Astrocyte of the cerebellum (primary cell): ENCODE measurements at regions not wholly inside any gene's neighbourhood (a gene's known extent, or its start where the extent isn't known, plus 50 kb on each side); places are given as distances from the start of the nearest gene placed in this dataset.

ENCODE experiments used
- DNase-seq: peaks from one replicate; pipeline ENCODE4 v3.0.0-alpha.2; 2011; ENCODE audit warnings: low read depth
- H3K4me3 ChIP-seq: 2 replicates; pipeline ENCODE4 v1.5.1; 2011; ENCODE audit warnings: mild to moderate bottlenecking, low read depth, low read length, moderate library complexity
- in situ Hi-C: cut with HindIII; loops from 2 replicates; pipeline ENCODE4 v1.10.0; 2017; ENCODE audit warnings: low sequenced_read_pairs
- TF ChIP-seq, protein P1 (sequence below): IDR thresholded peaks from 2 replicates; pipeline ENCODE4 v1.5.1; 2012; ENCODE audit warnings: low read length, low read depth, moderate library complexity, mild to moderate bottlenecking; ENCODE audit errors: missing control alignments

DNA sequence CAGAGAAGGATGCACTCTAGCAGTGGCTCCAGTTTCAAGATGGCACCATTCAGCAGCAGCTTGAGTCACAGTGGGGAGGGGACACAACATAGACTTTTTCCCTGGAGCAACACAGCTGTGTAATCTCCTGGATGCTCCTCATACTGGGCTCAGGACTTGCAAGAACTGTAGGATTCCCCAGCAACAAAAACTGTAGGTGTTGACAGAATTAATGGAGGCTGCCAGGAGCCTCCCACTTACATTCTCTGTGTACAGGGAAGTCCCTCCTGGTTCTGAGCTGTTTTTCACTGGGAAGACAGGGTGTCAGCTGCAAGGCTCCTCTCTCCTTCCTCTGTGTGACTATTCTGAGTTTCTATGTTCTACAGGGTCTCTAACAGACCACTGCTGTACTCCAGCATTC is 217.9 kb downstream of the KIF21A start:
- no peak for DNase-seq
- TF ChIP-seq, protein P1, sequence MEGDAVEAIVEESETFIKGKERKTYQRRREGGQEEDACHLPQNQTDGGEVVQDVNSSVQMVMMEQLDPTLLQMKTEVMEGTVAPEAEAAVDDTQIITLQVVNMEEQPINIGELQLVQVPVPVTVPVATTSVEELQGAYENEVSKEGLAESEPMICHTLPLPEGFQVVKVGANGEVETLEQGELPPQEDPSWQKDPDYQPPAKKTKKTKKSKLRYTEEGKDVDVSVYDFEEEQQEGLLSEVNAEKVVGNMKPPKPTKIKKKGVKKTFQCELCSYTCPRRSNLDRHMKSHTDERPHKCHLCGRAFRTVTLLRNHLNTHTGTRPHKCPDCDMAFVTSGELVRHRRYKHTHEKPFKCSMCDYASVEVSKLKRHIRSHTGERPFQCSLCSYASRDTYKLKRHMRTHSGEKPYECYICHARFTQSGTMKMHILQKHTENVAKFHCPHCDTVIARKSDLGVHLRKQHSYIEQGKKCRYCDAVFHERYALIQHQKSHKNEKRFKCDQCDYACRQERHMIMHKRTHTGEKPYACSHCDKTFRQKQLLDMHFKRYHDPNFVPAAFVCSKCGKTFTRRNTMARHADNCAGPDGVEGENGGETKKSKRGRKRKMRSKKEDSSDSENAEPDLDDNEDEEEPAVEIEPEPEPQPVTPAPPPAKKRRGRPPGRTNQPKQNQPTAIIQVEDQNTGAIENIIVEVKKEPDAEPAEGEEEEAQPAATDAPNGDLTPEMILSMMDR, result no peak
- in situ Hi-C loops, result no loop called here
- H3K4me3 ChIP-seq, result no peak overlapping the region

DNA sequence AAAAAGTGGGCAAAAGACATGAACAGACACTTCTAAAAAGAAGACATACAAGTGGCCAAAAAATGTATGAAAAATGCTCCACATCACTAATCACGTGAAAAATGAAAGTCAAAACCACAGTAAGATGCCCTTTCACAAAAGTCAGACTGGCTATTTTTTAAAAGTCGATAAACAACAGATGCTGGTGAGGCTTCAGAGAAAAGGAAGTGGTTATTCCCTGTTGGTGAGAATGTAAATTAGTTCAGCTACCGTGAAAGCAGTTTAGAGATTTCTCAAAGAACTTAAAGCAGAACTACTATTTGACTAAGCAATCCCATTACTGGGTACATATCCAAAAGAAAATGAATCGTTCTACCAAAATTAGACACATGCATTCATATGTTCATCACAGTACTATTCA is 237.0 kb downstream of the KIF21A start:
- H3K4me3 ChIP-seq, result no peak overlapping the region
- in situ Hi-C loops, result no loop called here
- DNase-seq, result no peak
- TF ChIP-seq, protein P1, result no peak

DNA sequence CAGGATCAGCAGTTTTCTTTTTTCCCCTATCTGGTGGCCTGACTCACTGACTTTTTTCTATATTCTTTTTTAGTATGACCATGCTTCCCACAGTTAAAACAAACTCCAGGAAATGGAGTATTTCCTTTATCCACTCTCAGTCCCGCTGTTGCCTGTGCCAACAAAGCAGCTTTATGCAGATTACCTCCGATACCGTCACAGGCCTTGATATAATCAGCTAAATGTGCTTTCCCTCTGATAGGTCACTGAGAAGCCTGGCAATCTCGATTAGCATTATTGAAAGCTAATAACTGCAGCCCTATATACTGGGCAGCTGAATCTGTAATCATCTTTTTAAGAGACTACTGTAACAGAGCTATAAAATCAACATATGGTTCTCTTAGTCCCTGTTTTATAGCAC is 243.6 kb downstream of the KIF21A start:
- TF ChIP-seq, protein P1, result no peak
- no peak for DNase-seq
- H3K4me3 ChIP-seq, result no peak overlapping the region
- in situ Hi-C loops, result no loop called here

DNA sequence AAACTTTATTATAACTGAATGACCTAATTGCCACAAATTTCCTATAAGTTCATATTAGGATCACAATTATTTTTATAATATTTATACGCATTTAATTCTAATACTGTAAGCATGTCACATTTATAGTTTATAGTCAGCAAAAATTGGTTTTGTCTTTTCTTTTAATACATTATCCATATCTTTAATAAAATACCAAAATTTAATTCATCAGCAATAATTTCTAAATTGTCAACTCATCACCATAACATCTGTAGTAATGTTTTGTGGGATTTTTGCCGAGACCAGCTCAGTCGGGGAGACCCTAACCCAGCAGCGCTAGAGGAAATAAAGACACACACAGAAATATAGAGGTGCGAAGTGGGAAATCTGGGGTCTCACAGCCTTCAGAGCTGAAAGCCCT is 254.2 kb downstream of the KIF21A start:
- H3K4me3 ChIP-seq, result no peak overlapping the region
- no peak for DNase-seq
- TF ChIP-seq, protein P1, result no peak
- in situ Hi-C loops, result no loop called here

DNA sequence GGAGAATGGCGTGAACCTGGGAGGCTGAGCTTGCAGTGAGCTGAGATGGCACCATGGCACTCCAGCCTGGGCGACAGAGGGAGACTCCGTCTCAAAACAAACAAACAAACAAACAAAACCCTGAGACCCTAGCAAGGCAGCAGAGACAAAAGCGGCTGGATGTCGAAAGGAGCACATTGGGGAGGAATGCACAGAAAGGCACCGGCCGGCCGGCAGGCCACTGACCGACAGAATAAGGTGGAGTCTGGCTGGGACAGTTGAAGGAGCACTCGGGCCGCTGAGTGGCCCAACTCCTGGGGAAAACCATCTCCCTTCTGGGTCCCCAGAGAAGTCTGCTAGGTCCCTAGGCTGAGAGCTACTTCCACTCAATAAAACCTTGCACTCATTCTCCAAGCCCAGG is 256.2 kb downstream of the KIF21A start:
- TF ChIP-seq, protein P1, result no peak
- H3K4me3 ChIP-seq, result no peak overlapping the region
- in situ Hi-C loops, result no loop called here
- no peak for DNase-seq

DNA sequence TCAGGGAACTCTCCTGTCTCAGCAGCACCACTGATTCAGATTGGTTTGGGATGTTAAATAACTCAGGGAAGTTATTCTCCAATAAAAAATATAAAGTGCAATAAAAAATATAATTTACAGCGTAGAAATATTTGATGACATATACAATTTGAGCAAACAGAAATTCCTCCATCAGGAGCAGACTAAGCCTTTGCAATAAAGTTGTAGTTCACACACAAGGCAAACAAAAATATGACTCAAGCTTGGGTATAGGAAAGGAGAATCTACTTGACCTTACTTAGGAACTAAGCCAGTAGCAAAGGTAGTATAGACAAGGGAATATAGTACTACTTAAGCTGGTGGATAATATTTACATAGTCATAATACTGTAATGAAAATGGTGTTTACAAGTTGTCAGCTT is 264.1 kb downstream of the KIF21A start:
- DNase-seq, result no peak
- TF ChIP-seq, protein P1, result no peak
- in situ Hi-C loops, result no loop called here
- H3K4me3 ChIP-seq, result no peak overlapping the region

DNA sequence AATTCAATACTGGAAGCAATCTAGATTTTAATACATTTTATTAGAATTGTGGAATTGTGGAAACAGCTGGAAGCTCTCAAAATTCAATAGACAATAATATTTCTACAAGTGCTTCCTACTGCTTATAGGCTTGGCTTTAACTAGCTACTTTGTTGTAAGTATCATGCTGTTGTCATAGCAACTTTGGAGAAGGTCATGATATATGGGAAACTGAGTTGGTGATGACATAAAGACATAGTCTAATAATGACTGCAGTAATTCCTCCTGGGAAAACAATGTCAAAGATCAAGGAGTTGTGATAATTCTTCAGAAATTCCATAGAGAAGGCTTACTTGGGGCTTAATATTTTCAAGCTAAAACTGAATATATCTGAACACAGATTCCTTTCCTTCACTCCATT is 266.6 kb downstream of the KIF21A start:
- in situ Hi-C loops, result no loop called here
- no peak for DNase-seq
- H3K4me3 ChIP-seq, result no peak overlapping the region
- TF ChIP-seq, protein P1, result no peak
